GM23338 (cell line): ENCODE measurements at regions not wholly inside any gene's neighbourhood (a gene's known extent, or its start where the extent isn't known, plus 50 kb on each side); places are given as distances from the start of the nearest gene placed in this dataset.

Experiments
- ATAC-seq: fragments of 200-7000 bp; cut with Tn5 transposase; 3 replicates; pipeline ENCODE4 v1.9.1; 2020
- DNase-seq: peaks from one replicate; pipeline ENCODE4 v3.0.0-alpha.2; 2015; ENCODE audit warnings: low spot score
- H2AFZ ChIP-seq: fragments of 200-600 bp; sonication (generic); 2 replicates; pipeline ENCODE4 v1.8.0; 2016; ENCODE audit warnings: antibody characterized with exemption, mild to moderate bottlenecking, moderate library complexity
- H3F3A ChIP-seq: fragments of 200-600 bp; sonication (generic); replicated peaks from 2 replicates; pipeline ENCODE4 v1.8.0; 2017; ENCODE audit warnings: antibody characterized with exemption, mixed run types, low read depth
- H3K27ac ChIP-seq: fragments of 200-600 bp; sonication (generic); 2 replicates; pipeline ENCODE4 v1.6.1; 2016; ENCODE audit warnings: low read depth
- H3K27me3 ChIP-seq: fragments of 200-600 bp; sonication (generic); 2 replicates; pipeline ENCODE4 v1.8.0; 2016; ENCODE audit warnings: mild to moderate bottlenecking, mixed run types, moderate library complexity; ENCODE audit not compliant: insufficient read depth
- H3K36me3 ChIP-seq: fragments of 200-600 bp; sonication (generic); 2 replicates; pipeline ENCODE4 v1.8.0; 2016; ENCODE audit warnings: mild to moderate bottlenecking; ENCODE audit not compliant: insufficient read depth
- H3K4me1 ChIP-seq: fragments of 200-600 bp; sonication (generic); 2 replicates; pipeline ENCODE4 v1.8.0; 2016; ENCODE audit warnings: mild to moderate bottlenecking, moderate library complexity; ENCODE audit not compliant: insufficient read depth
- H3K4me2 ChIP-seq: fragments of 200-600 bp; sonication (generic); 2 replicates; pipeline ENCODE4 v1.7.1; 2017; ENCODE audit warnings: mixed run types
- H3K4me3 ChIP-seq: fragments of 200-600 bp; sonication (generic); 2 replicates; pipeline ENCODE4 v1.6.1; 2016; ENCODE audit warnings: mixed run types
- H3K79me2 ChIP-seq: fragments of 200-600 bp; sonication (generic); replicated peaks from 2 replicates; pipeline ENCODE4 v1.8.0; 2017; ENCODE audit warnings: mild to moderate bottlenecking; ENCODE audit not compliant: insufficient read depth
- H3K9me2 ChIP-seq: fragments of 200-600 bp; sonication (generic); 2 replicates; pipeline ENCODE4 v1.8.0; 2017; ENCODE audit not compliant: insufficient read depth
- H4K20me1 ChIP-seq: fragments of 200-600 bp; sonication (generic); replicated peaks from 2 replicates; pipeline ENCODE4 v1.8.0; 2017; ENCODE audit warnings: mild to moderate bottlenecking; ENCODE audit not compliant: insufficient read depth
- H3K27ac Mint-ChIP-seq: 2 replicates; pipeline ENCODE4 v1.8.0; 2020; ENCODE audit warnings: inconsistent platforms, mild to moderate bottlenecking, moderate library complexity, mixed read lengths
- H3K27me3 Mint-ChIP-seq: 3 replicates; pipeline ENCODE4 v1.8.0; 2022; ENCODE audit warnings: low read depth, mild to moderate bottlenecking, moderate library complexity, mixed read lengths, inconsistent platforms; ENCODE audit not compliant: insufficient read depth, poor library complexity
- H3K36me3 Mint-ChIP-seq: 3 replicates; pipeline ENCODE4 v1.8.0; 2021; ENCODE audit warnings: low read depth, mild to moderate bottlenecking, inconsistent platforms, moderate library complexity, mixed read lengths
- H3K4me1 Mint-ChIP-seq: 3 replicates; pipeline ENCODE4 v1.8.0; 2020; ENCODE audit warnings: mild to moderate bottlenecking, inconsistent platforms, mixed read lengths
- H3K4me3 Mint-ChIP-seq: 3 replicates; pipeline ENCODE4 v1.8.0; 2021; ENCODE audit warnings: moderate library complexity, mild to moderate bottlenecking, inconsistent platforms, mixed read lengths
- H3K9me3 Mint-ChIP-seq: 3 replicates; pipeline ENCODE4 v1.8.0; 2020; ENCODE audit warnings: moderate library complexity, mild to moderate bottlenecking, inconsistent platforms, mixed read lengths
- CREB1 ChIP-seq: fragments of 250-450 bp; sonication (Bioruptor Pico); IDR thresholded peaks from 2 replicates; pipeline ENCODE4 v1.5.0; 2020; ENCODE audit warnings: low read depth, mild to moderate bottlenecking, moderate library complexity
- EZH2 ChIP-seq: fragments of 200-600 bp; sonication (generic); IDR thresholded peaks from one replicate; pipeline ENCODE4 v1.8.0; 2017; ENCODE audit warnings: antibody characterized with exemption, mild to moderate bottlenecking, low read depth; ENCODE audit not compliant: unreplicated experiment
- EZH2phosphoT487 ChIP-seq: fragments of 200-600 bp; sonication (generic); IDR thresholded peaks from one replicate; pipeline ENCODE4 v1.8.1; 2018; ENCODE audit warnings: antibody characterized with exemption; ENCODE audit not compliant: unreplicated experiment
- JUNB ChIP-seq: IDR thresholded peaks from one replicate; pipeline ENCODE4 v1.6.1; 2016; ENCODE audit warnings: antibody characterized with exemption; ENCODE audit not compliant: unreplicated experiment
- NANOG ChIP-seq: IDR thresholded peaks from 2 replicates; pipeline ENCODE4 v1.6.1; 2016; ENCODE audit warnings: antibody characterized with exemption, borderline replicate concordance
- POLR2AphosphoS5 ChIP-seq: IDR thresholded peaks from 2 replicates; pipeline ENCODE4 v1.6.1; 2016; ENCODE audit warnings: antibody characterized with exemption, low read depth
- STAT1 ChIP-seq: IDR thresholded peaks from one replicate; pipeline ENCODE4 v1.6.1; 2016; ENCODE audit warnings: antibody characterized with exemption; ENCODE audit not compliant: unreplicated experiment
- ZNF114 ChIP-seq: fragments of 250-450 bp; sonication (Bioruptor Pico); IDR thresholded peaks from 2 replicates; pipeline ENCODE4 v1.5.0; 2020; ENCODE audit warnings: mild to moderate bottlenecking, moderate library complexity
- ZNF331 ChIP-seq: fragments of 250-450 bp; sonication (Bioruptor Pico); IDR thresholded peaks from 2 replicates; pipeline ENCODE4 v1.5.0; 2020; ENCODE audit warnings: low read depth, mild to moderate bottlenecking, moderate library complexity
- TF ChIP-seq, protein P1 (sequence below): IDR thresholded peaks from 2 replicates; pipeline ENCODE4 v1.6.1; 2016; ENCODE audit warnings: antibody characterized with exemption
- TF ChIP-seq, protein P2 (sequence below): fragments of 250-450 bp; sonication (Bioruptor Pico); IDR thresholded peaks from 2 replicates; pipeline ENCODE4 v1.5.0; 2020; ENCODE audit warnings: mild to moderate bottlenecking, moderate library complexity
- TF ChIP-seq, protein P3 (sequence below): IDR thresholded peaks from one replicate; pipeline ENCODE4 v1.6.1; 2018; ENCODE audit warnings: antibody characterized with exemption; ENCODE audit not compliant: unreplicated experiment
- TF ChIP-seq, protein P4 (sequence below), 2 experiments: fragments of 200-600 bp in 1 of 2; sonication (generic) in 1 of 2; conservative IDR thresholded peaks; 2 replicates each; pipeline versions ENCODE4 v1.5.1 to v1.6.1; 2016 to 2017; ENCODE audit warnings: antibody characterized with exemption in 2 of 2, low read depth in 2 of 2, mild to moderate bottlenecking in 2 of 2, moderate library complexity in 1 of 2

DNA sequence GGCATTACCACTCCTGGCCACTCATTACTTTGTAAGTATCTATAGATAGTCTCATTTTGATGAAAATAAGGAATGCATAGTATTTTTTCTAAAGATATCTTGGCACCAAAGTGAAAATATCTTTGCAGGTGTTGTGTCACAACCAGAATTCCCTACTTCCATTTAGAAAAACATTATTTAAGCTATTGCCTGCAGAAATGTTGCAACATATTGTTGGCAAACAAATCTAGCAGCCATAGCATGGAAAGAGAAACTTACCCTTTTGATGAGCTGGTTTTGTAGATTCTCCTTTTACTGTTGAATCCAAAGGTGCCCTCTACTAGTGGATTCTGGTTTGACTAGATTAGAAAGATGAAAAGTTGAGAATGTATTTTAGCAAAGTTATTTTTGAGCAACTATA lies 138.8 kb downstream of the AREG start:
- H3K4me2 ChIP-seq: no peak overlapping the region
- no peaks in the 10 kb centered on the region for H3K36me3 ChIP-seq
- H3K27ac Mint-ChIP-seq: no peak overlapping the region
- no peak overlapping the region for H3K4me3 Mint-ChIP-seq
- no peaks in the 10 kb centered on the region for H3K27me3 Mint-ChIP-seq
- H3K36me3 Mint-ChIP-seq: no peaks in the 10 kb centered on the region
- no peak overlapping the region for H3K27ac ChIP-seq
- no peak overlapping the region for H3K4me3 ChIP-seq
- TF ChIP-seq EZH2 (no peak), EZH2phosphoT487 (no peak), JUNB (no peak), STAT1 (no peak), NANOG (no peak), ZNF114 (CRISPR knock-in tag) (no peak), ZNF331 (CRISPR knock-in tag) (no peak), CREB1 (CRISPR knock-in tag) (no peak), POLR2AphosphoS5 (no peak)
- TF ChIP-seq, protein P1, sequence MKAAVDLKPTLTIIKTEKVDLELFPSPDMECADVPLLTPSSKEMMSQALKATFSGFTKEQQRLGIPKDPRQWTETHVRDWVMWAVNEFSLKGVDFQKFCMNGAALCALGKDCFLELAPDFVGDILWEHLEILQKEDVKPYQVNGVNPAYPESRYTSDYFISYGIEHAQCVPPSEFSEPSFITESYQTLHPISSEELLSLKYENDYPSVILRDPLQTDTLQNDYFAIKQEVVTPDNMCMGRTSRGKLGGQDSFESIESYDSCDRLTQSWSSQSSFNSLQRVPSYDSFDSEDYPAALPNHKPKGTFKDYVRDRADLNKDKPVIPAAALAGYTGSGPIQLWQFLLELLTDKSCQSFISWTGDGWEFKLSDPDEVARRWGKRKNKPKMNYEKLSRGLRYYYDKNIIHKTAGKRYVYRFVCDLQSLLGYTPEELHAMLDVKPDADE: no peak
- TF ChIP-seq, protein P2, sequence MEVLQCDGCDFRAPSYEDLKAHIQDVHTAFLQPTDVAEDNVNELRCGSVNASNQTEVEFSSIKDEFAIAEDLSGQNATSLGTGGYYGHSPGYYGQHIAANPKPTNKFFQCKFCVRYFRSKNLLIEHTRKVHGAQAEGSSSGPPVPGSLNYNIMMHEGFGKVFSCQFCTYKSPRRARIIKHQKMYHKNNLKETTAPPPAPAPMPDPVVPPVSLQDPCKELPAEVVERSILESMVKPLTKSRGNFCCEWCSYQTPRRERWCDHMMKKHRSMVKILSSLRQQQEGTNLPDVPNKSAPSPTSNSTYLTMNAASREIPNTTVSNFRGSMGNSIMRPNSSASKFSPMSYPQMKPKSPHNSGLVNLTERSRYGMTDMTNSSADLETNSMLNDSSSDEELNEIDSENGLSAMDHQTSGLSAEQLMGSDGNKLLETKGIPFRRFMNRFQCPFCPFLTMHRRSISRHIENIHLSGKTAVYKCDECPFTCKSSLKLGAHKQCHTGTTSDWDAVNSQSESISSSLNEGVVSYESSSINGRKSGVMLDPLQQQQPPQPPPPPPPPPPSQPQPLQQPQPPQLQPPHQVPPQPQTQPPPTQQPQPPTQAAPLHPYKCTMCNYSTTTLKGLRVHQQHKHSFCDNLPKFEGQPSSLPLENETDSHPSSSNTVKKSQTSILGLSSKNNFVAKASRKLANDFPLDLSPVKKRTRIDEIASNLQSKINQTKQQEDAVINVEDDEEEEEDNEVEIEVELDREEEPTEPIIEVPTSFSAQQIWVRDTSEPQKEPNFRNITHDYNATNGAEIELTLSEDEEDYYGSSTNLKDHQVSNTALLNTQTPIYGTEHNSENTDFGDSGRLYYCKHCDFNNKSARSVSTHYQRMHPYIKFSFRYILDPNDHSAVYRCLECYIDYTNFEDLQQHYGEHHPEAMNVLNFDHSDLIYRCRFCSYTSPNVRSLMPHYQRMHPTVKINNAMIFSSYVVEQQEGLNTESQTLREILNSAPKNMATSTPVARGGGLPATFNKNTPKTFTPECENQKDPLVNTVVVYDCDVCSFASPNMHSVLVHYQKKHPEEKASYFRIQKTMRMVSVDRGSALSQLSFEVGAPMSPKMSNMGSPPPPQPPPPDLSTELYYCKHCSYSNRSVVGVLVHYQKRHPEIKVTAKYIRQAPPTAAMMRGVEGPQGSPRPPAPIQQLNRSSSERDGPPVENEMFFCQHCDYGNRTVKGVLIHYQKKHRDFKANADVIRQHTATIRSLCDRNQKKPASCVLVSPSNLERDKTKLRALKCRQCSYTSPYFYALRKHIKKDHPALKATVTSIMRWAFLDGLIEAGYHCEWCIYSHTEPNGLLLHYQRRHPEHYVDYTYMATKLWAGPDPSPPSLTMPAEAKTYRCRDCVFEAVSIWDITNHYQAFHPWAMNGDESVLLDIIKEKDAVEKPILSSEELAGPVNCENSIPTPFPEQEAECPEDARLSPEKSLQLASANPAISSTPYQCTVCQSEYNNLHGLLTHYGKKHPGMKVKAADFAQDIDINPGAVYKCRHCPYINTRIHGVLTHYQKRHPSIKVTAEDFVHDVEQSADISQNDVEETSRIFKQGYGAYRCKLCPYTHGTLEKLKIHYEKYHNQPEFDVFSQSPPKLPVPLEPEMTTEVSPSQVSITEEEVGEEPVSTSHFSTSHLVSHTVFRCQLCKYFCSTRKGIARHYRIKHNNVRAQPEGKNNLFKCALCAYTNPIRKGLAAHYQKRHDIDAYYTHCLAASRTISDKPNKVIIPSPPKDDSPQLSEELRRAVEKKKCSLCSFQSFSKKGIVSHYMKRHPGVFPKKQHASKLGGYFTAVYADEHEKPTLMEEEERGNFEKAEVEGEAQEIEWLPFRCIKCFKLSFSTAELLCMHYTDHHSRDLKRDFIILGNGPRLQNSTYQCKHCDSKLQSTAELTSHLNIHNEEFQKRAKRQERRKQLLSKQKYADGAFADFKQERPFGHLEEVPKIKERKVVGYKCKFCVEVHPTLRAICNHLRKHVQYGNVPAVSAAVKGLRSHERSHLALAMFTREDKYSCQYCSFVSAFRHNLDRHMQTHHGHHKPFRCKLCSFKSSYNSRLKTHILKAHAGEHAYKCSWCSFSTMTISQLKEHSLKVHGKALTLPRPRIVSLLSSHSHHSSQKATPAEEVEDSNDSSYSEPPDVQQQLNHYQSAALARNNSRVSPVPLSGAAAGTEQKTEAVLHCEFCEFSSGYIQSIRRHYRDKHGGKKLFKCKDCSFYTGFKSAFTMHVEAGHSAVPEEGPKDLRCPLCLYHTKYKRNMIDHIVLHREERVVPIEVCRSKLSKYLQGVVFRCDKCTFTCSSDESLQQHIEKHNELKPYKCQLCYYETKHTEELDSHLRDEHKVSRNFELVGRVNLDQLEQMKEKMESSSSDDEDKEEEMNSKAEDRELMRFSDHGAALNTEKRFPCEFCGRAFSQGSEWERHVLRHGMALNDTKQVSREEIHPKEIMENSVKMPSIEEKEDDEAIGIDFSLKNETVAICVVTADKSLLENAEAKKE (CRISPR knock-in tag): no peak
- TF ChIP-seq, protein P3, sequence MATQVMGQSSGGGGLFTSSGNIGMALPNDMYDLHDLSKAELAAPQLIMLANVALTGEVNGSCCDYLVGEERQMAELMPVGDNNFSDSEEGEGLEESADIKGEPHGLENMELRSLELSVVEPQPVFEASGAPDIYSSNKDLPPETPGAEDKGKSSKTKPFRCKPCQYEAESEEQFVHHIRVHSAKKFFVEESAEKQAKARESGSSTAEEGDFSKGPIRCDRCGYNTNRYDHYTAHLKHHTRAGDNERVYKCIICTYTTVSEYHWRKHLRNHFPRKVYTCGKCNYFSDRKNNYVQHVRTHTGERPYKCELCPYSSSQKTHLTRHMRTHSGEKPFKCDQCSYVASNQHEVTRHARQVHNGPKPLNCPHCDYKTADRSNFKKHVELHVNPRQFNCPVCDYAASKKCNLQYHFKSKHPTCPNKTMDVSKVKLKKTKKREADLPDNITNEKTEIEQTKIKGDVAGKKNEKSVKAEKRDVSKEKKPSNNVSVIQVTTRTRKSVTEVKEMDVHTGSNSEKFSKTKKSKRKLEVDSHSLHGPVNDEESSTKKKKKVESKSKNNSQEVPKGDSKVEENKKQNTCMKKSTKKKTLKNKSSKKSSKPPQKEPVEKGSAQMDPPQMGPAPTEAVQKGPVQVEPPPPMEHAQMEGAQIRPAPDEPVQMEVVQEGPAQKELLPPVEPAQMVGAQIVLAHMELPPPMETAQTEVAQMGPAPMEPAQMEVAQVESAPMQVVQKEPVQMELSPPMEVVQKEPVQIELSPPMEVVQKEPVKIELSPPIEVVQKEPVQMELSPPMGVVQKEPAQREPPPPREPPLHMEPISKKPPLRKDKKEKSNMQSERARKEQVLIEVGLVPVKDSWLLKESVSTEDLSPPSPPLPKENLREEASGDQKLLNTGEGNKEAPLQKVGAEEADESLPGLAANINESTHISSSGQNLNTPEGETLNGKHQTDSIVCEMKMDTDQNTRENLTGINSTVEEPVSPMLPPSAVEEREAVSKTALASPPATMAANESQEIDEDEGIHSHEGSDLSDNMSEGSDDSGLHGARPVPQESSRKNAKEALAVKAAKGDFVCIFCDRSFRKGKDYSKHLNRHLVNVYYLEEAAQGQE: no peak
- TF ChIP-seq, protein P4, sequence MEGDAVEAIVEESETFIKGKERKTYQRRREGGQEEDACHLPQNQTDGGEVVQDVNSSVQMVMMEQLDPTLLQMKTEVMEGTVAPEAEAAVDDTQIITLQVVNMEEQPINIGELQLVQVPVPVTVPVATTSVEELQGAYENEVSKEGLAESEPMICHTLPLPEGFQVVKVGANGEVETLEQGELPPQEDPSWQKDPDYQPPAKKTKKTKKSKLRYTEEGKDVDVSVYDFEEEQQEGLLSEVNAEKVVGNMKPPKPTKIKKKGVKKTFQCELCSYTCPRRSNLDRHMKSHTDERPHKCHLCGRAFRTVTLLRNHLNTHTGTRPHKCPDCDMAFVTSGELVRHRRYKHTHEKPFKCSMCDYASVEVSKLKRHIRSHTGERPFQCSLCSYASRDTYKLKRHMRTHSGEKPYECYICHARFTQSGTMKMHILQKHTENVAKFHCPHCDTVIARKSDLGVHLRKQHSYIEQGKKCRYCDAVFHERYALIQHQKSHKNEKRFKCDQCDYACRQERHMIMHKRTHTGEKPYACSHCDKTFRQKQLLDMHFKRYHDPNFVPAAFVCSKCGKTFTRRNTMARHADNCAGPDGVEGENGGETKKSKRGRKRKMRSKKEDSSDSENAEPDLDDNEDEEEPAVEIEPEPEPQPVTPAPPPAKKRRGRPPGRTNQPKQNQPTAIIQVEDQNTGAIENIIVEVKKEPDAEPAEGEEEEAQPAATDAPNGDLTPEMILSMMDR (conservative IDR thresholded peaks at IDR 0.05; ENCODE audit: low read depth in 2 of 2): no peak
- H3K4me1 ChIP-seq: no peaks in the 10 kb centered on the region
- H3F3A ChIP-seq: no peaks in the 10 kb centered on the region
- ATAC-seq (no peak), DNase-seq (no peak)
- no peaks in the 10 kb centered on the region for H3K9me3 Mint-ChIP-seq
- H3K4me1 Mint-ChIP-seq: no peaks in the 10 kb centered on the region
- no peaks in the 10 kb centered on the region for H3K79me2 ChIP-seq
- H2AFZ ChIP-seq: no peak overlapping the region
- H3K9me2 ChIP-seq: no peaks in the 10 kb centered on the region
- no peaks in the 10 kb centered on the region for H3K27me3 ChIP-seq
- H4K20me1 ChIP-seq: no peaks in the 10 kb centered on the region
